ENCODE measurements at regions not wholly inside any gene's neighbourhood (a gene's known extent, or its start where the extent isn't known, plus 50 kb on each side); places are given as distances from the start of the nearest gene placed in this dataset.
"Not testable (repeated sequence)": the region's sequence is repeated elsewhere in the genome, so short reads cannot be mapped to it uniquely, and the experiment has no call there.

- DNase-seq, result no peak
Measured at GRCh38 chr16:88128556-88128955, 177.3 kb downstream of the BANP start.

GRCh38 chr16:88129133-88129532, 177.9 kb downstream of the BANP start:
- DNase-seq, result not testable (repeated sequence)

GRCh38 chr16:88130016-88130415, 178.8 kb downstream of the BANP start:
- DNase-seq, result no peak

- DNase-seq, result no peak
Measured at GRCh38 chr16:88130681-88131080, 179.4 kb downstream of the BANP start.

GRCh38 chr16:88131256-88131655, 180.0 kb downstream of the BANP start:
- DNase-seq, result no peak

- no peak for DNase-seq
Measured at GRCh38 chr16:88131966-88132365, 180.7 kb downstream of the BANP start.

GRCh38 chr16:88132836-88133506, 181.7 kb downstream of the BANP start:
- DNase-seq, result no peak

GRCh38 chr16:88133507-88133843, 182.2 kb downstream of the BANP start:
- no peak for DNase-seq

- not testable (repeated sequence) for DNase-seq
Measured at GRCh38 chr16:88134172-88134898, 183.1 kb downstream of the BANP start.

- DNase-seq, result not testable (repeated sequence)
Measured at GRCh38 chr16:88134899-88135682, 183.9 kb downstream of the BANP start.

GRCh38 chr16:88136211-88136713, 185.0 kb downstream of the BANP start:
- DNase-seq, result not testable (repeated sequence)

GRCh38 chr16:88136939-88137338, 185.7 kb downstream of the BANP start:
- not testable (repeated sequence) for DNase-seq

- not testable (repeated sequence) for DNase-seq
Measured at GRCh38 chr16:88139141-88139540, 187.9 kb downstream of the BANP start.

GRCh38 chr16:88140195-88140594, 189.0 kb downstream of the BANP start:
- not testable (repeated sequence) for DNase-seq

GRCh38 chr16:88141580-88141979, 190.3 kb downstream of the BANP start:
- no peak for DNase-seq

GRCh38 chr16:88142056-88142935, 191.1 kb downstream of the BANP start:
- DNase-seq, result not testable (repeated sequence)

- not testable (repeated sequence) for DNase-seq
Measured at GRCh38 chr16:88143122-88144027, 192.1 kb downstream of the BANP start.

- no peak for DNase-seq
Measured at GRCh38 chr16:88144028-88144511, 192.8 kb downstream of the BANP start.

GRCh38 chr16:88145376-88145775, 194.1 kb downstream of the BANP start:
- not testable (repeated sequence) for DNase-seq

GRCh38 chr16:88145824-88146405, 194.7 kb downstream of the BANP start:
- not testable (repeated sequence) for DNase-seq

- DNase-seq, result not testable (repeated sequence)
Measured at GRCh38 chr16:88148078-88148477, 196.8 kb downstream of the BANP start.
